ENCODE measurements at regions not wholly inside any gene's neighbourhood (a gene's known extent, or its start where the extent isn't known, plus 50 kb on each side); places are given as distances from the start of the nearest gene placed in this dataset.
"Not testable (repeated sequence)": the region's sequence is repeated elsewhere in the genome, so short reads cannot be mapped to it uniquely, and the experiment has no call there.

DNA sequence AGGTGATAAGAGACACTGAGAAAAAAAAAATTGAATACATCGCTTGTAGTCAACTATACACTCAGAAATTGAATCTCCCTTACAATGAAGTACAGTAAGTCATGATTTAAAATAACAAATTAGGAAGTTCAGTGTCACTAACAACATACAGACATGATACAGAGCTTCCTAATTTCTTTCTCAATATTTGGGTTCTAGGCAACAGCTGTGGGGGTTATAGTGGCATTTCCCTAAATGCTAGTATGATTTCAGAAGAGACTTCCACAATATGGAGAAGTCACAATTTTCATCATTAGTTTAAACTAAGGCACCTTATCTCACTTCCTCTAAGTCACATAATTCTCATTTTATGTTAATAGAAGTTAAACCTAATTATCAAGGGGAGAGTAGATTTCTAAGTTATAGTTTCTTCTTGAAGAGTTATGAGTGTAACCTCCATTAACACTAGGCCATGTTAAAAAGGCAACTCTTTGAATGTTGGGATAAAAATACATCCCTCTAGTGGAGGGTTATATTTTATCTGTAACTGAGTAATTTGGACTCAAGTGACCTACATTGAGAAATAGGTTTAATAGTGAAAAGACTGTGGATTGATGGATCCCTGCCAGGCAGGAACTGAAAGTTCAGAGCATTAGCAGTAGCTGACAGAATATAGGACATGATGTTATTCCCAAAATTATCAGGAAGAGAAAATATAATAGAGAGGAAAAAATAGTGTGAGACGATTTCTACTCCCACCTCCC, 286.0 kb upstream of the SUCLG2 start:
- no peak for DNase-seq

GRCh38 chr3:67937498-67938118, 283.2 kb upstream of the SUCLG2 start:
- no peak for DNase-seq

DNA sequence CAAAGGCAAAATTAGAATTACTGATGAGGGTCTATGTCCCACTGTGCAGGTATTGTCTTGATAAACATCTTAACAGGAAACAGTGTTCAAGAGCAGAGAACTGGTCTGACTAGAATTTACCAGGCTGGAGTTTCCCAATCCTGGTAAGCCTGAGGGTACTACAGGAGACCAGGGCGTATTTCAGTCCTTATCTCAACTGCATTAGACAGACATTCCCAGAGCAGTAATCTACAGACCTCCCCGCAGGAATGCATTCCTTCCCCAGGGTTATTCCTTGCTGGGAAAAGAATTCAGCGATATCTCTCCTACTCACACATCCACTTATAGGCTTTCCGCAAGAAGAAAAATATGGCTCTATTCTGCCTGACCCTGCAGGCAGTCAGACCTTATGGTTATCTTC, 276.0 kb upstream of the SUCLG2 start:
- DNase-seq = not testable (repeated sequence)

DNA sequence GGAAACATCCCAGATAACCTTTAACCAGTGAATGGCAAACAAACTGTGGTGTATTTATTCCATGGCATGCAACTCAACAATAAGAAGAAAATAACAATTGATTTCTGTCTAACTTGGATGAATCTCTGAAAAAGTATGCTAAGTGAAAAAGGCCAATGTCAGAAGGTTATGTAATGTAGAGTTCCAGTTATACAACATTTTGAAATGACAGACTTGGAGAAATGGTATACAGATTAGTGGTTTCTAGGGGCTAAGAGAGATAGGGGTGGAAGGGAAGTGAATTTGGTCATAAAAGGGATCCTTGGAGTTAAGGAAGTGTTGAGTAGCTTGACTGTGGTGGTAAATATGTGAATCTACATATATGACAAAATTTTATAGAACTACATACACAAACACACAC, 269.4 kb upstream of the SUCLG2 start:
- DNase-seq = no peak

DNA sequence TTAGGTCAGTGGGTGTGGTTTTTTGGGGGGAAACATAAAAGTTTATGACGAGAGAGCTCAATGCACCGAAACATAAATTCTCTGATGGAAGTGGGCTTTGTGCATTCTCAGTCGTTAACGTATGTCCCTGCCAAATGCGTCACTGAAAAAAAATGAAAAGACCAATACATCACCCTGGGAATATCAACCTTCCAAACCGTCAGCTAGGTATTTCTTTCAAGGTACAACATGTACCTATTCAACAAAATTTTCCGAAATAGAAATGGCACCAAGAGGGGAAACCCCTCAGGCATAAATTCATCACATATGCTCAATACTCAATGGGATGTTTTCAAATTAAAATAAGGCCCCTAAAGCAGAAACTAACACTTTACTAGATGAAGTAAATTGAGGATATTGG, 266.6 kb upstream of the SUCLG2 start:
- DNase-seq = no peak

- DNase-seq = no peak
Observed at GRCh38 chr3:67920311-67920710, 265.9 kb upstream of the SUCLG2 start.

GRCh38 chr3:67916353-67916752, 261.9 kb upstream of the SUCLG2 start:
- DNase-seq = no peak

DNA sequence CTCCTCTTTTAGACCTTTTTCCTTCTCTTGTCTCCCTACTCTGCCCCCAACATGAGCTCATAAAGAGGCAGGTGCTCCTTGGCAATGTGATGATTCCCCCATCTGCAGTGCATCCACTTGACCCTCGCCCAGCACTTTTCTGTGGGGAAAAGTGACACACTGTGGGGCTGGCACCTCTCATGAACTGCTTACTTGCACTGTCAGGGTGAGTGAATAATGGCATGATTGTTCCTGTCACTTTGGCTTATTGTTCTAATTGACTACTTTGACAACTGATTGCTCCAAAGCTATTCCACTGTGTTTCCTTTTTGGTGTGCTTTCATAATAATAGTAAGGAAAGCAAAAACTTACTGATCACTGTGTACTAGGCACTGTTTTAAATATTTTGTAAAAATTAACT, 253.3 kb upstream of the SUCLG2 start:
- no peak for DNase-seq

- no peak for DNase-seq
Observed at GRCh38 chr3:67906261-67906660, 251.8 kb upstream of the SUCLG2 start.

GRCh38 chr3:67901681-67902080, 247.3 kb upstream of the SUCLG2 start:
- no peak for DNase-seq

GRCh38 chr3:67898916-67899315, 244.5 kb upstream of the SUCLG2 start:
- DNase-seq = no peak

DNA sequence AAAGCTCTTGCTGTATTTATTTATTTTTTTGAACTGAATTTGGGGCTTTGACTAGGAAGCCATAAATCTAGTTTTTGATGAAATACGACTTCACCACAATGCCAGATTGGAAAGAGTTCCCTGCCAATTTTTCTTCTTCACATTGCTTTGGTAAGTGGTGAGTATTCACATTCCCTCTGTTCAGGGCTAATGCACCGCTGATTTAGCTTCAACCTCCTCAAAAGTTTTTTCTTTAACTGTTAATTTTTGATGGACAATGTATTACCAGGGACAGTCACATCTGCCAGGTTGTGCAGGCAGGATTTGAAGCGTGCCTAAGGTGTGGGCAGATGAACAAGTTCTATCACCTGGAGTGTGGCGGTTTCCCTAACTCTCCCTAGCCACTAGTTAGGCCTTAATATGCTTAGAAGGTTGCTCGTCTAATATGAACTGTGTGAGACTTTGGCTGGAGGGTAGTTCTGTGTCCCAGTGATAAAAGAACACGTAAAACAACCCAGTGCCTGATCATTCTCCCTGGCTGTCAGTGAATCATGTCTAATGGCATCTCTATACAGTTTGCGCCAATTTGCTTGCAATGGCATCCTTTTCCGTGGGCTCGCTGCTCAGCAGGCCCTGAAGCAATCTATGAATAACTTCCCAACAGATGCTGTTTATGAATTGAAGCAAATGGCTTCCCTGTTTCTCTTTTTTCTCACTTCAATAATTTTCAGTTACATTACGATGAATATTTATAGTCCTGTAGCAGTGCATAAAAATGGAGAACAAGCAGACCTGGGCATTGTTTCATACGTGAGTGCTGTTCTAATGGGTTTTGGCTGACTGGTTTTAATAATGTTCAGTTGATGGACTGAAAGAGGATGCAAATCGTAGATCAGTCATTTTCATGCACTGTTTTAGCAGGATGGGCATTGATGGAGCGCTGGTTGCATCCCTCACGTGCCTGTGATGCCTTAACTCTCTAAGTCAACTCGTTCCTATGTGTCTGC, 243.2 kb upstream of the SUCLG2 start:
- no peak for DNase-seq

DNA sequence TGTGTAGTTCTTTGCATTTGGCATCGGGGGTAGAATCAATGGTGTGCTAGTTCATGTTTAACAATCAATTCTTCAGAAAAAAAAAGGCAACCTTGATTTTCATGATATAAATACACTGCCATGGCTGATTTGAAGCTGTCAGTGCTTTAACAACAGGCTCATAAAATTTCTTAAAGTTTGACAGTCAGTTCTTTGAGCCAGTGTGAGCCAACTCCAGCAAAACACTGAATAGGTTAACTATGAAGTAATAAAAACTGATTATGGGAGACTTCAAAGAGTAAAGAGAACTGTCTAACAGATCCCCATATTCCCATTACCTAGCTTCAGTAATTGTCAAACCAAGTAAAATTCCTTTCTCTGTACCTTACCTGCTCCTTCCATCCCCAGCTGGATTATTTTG, 241.7 kb upstream of the SUCLG2 start:
- DNase-seq = no peak

GRCh38 chr3:67894510-67894909, 240.1 kb upstream of the SUCLG2 start:
- no peak for DNase-seq

- DNase-seq = no peak
Observed at GRCh38 chr3:67884345-67884744, 229.9 kb upstream of the SUCLG2 start.

- DNase-seq = no peak
Observed at GRCh38 chr3:67883766-67884165, 229.4 kb upstream of the SUCLG2 start.

DNA sequence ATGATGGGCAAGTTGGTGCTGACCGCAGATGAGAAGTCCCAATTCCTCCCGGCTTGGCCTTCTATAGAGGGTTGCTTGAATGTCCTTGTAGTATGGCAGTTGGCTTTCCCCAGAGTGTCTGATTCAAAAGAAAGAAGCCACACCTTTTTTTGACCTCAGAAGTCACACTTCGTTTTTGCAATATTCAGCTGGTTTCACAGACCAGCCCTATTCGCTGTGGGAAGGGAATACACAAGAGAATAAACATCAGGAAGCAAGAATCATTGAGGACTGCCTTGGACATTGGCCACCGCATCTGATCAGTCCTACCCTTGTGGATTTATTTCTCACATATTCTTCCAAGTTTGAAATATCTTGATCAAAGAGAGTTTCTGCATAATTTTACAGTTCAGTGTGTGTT, 228.6 kb upstream of the SUCLG2 start:
- DNase-seq = no peak

- DNase-seq = no peak
Observed at GRCh38 chr3:67876261-67876660, 221.8 kb upstream of the SUCLG2 start.

- no peak for DNase-seq
Observed at GRCh38 chr3:67875858-67876257, 221.4 kb upstream of the SUCLG2 start.

DNA sequence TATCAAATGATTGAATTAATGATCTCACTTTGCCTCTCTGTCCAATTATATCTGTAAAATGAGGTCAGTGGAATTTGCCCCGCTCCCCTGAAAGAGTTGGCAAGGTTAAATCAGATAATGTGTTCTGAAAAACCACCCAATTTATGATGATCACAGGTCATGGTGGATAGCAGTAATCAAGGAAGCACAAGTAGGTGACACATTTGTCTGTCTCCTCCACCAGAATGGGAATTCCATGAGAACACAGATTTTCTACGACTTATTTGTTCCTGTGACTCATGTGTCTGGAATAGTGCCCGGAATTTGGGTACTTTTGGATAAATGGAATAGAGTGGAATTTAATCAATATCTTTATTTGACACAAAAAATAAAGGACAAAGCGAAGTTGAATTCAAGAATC, 220.9 kb upstream of the SUCLG2 start:
- DNase-seq = no peak

DNA sequence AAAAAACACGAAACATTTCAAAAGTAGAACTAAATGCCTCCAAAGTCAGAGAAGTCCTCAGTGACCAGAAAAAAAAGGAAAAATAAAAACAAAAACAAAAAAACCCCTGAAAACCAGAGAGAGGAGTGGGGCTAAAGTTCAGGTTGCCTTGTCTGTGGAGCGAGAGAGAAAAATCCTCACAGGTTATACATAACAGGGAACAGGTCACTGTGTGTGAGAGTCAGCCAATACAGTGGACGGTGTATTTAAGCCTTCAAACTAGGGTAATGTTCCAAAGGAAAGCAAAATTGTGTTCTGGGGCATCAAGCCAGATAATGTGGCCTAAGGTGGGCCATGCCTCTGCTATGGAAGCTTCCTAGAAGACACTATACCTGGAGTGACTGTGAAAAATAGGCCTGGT, 216.1 kb upstream of the SUCLG2 start:
- DNase-seq = no peak

DNA sequence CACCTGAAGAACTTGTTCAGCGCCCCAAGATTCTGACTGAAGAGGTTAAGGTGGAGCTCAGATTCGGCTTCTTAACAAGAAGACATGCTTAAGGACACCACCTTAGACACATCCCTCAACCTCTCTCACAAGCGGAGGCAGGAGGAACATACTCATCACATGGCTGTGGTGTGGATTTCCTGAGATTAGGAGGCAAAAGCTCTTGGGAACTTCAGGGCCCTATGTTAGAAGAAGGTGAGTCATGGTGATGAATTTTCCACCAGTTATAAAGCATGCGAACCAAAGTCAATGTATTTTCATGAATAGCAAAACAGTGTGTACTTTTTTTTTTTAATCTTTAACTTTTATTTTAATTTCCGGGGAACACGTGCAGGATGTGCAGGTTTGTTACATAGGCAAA, 212.2 kb upstream of the SUCLG2 start:
- DNase-seq = no peak

DNA sequence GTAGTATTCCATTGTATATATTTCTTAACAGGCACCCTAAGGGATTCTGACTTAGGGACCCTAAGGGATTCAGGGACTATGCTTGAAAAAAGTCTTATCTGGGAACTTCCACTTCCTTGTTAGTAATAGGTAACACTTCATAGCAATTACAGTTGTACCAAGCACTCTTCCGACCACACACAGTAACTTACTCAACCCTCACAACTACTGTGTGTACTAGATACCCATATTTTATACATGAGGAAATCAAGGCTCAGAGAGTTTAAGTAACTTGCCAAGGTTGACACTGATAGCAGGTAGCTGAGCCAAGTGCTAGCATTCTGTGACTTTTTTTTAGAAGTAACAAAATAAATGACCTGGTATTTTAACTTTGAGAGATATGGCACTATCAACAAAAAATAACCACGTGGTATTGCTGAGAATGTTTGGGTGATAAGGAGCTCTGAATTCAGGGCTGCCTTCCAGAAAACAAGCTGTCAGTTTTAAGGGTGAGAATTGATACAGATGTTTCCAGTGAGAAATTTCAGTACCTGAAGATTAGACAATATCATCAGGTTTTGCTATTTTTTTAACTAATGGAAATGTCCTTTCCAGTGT, 210.3 kb upstream of the SUCLG2 start:
- DNase-seq = no peak
